ENCODE measurements at regions not wholly inside any gene's neighbourhood (a gene's known extent, or its start where the extent isn't known, plus 50 kb on each side); places are given as distances from the start of the nearest gene placed in this dataset.
A peak's percentile ranks its signal among the peaks of the same experiment; 100 is the strongest.

DNA sequence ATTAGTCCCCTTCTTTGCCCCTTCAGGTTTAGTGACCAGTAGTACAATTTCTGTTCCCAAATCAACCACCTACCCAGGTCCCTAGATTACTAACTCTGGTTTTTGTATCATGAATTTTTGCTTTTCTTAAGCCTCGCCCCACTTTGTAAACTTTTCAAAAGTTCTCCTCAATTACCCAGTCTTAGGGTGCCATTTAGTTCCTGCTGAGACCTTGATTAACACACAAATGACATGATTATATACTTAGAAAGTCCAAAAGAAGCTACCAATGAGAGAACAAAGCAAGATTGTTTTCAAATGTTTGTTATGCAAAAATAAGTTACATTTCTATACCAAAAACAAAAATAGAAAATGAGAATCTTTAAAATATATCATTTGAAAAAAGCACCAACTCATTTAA, 594.4 kb downstream of the SQOR start (continued):
- TF ChIP-seq, protein P1, sequence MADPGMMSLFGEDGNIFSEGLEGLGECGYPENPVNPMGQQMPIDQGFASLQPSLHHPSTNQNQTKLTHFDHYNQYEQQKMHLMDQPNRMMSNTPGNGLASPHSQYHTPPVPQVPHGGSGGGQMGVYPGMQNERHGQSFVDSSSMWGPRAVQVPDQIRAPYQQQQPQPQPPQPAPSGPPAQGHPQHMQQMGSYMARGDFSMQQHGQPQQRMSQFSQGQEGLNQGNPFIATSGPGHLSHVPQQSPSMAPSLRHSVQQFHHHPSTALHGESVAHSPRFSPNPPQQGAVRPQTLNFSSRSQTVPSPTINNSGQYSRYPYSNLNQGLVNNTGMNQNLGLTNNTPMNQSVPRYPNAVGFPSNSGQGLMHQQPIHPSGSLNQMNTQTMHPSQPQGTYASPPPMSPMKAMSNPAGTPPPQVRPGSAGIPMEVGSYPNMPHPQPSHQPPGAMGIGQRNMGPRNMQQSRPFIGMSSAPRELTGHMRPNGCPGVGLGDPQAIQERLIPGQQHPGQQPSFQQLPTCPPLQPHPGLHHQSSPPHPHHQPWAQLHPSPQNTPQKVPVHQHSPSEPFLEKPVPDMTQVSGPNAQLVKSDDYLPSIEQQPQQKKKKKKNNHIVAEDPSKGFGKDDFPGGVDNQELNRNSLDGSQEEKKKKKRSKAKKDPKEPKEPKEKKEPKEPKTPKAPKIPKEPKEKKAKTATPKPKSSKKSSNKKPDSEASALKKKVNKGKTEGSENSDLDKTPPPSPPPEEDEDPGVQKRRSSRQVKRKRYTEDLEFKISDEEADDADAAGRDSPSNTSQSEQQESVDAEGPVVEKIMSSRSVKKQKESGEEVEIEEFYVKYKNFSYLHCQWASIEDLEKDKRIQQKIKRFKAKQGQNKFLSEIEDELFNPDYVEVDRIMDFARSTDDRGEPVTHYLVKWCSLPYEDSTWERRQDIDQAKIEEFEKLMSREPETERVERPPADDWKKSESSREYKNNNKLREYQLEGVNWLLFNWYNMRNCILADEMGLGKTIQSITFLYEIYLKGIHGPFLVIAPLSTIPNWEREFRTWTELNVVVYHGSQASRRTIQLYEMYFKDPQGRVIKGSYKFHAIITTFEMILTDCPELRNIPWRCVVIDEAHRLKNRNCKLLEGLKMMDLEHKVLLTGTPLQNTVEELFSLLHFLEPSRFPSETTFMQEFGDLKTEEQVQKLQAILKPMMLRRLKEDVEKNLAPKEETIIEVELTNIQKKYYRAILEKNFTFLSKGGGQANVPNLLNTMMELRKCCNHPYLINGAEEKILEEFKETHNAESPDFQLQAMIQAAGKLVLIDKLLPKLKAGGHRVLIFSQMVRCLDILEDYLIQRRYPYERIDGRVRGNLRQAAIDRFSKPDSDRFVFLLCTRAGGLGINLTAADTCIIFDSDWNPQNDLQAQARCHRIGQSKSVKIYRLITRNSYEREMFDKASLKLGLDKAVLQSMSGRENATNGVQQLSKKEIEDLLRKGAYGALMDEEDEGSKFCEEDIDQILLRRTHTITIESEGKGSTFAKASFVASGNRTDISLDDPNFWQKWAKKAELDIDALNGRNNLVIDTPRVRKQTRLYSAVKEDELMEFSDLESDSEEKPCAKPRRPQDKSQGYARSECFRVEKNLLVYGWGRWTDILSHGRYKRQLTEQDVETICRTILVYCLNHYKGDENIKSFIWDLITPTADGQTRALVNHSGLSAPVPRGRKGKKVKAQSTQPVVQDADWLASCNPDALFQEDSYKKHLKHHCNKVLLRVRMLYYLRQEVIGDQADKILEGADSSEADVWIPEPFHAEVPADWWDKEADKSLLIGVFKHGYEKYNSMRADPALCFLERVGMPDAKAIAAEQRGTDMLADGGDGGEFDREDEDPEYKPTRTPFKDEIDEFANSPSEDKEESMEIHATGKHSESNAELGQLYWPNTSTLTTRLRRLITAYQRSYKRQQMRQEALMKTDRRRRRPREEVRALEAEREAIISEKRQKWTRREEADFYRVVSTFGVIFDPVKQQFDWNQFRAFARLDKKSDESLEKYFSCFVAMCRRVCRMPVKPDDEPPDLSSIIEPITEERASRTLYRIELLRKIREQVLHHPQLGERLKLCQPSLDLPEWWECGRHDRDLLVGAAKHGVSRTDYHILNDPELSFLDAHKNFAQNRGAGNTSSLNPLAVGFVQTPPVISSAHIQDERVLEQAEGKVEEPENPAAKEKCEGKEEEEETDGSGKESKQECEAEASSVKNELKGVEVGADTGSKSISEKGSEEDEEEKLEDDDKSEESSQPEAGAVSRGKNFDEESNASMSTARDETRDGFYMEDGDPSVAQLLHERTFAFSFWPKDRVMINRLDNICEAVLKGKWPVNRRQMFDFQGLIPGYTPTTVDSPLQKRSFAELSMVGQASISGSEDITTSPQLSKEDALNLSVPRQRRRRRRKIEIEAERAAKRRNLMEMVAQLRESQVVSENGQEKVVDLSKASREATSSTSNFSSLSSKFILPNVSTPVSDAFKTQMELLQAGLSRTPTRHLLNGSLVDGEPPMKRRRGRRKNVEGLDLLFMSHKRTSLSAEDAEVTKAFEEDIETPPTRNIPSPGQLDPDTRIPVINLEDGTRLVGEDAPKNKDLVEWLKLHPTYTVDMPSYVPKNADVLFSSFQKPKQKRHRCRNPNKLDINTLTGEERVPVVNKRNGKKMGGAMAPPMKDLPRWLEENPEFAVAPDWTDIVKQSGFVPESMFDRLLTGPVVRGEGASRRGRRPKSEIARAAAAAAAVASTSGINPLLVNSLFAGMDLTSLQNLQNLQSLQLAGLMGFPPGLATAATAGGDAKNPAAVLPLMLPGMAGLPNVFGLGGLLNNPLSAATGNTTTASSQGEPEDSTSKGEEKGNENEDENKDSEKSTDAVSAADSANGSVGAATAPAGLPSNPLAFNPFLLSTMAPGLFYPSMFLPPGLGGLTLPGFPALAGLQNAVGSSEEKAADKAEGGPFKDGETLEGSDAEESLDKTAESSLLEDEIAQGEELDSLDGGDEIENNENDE (IDR thresholded peaks at IDR 0.05; ENCODE audit: insufficient replicate concordance, low read length): peak; percentile 76
- TF ChIP-seq SP4 (IDR thresholded peaks at IDR 0.05; ENCODE audit: low read length): no peak
- TF ChIP-seq BCL11A (IDR thresholded peaks at IDR 0.05; ENCODE audit: low read depth in 2 of 2, low read length in 2 of 2): peak in 1 of 2 experiments; percentile 26
- peak; percentile 69 for TF ChIP-seq NANOG (IDR thresholded peaks at IDR 0.05; ENCODE audit: insufficient read depth, low read depth, low read length, poor library complexity, severe bottlenecking)

Measured in H1 (cell line).